Stomach (tissue), 8 donors: ENCODE measurements at regions not wholly inside any gene's neighbourhood (a gene's known extent, or its start where the extent isn't known, plus 50 kb on each side); places are given as distances from the start of the nearest gene placed in this dataset.

ENCODE experiments used
- DNase-seq, 2 donors: peaks; one replicate each; pipeline versions ENCODE4 v3.0.0 to v3.0.0-alpha.2; 2013 to 2019
- H3K27ac ChIP-seq, 5 donors: fragments of 200-600 bp in 4 of 5; sonication (generic) in 4 of 5; one replicate each; pipeline ENCODE4 v1.5.1; 2013 to 2019; ENCODE audit warnings: mild to moderate bottlenecking in 1 of 5, moderate library complexity in 1 of 5
- H3K27me3 ChIP-seq, 3 donors: fragments of 200-600 bp; sonication (generic); one replicate each; pipeline ENCODE4 v1.5.1; 2017 to 2019; ENCODE audit warnings: mixed run types in 1 of 3
- H3K36me3 ChIP-seq, 4 donors: fragments of 200-600 bp; sonication (generic); 1 replicate in 3 of 4; 2 replicates in 1 of 4; pipeline ENCODE4 v1.5.1; 2016 to 2019
- H3K4me1 ChIP-seq, 4 donors: fragments of 200-600 bp; sonication (generic); one replicate each; pipeline ENCODE4 v1.5.1; 2016 to 2019
- H3K4me3 ChIP-seq, 4 donors: fragments of 200-600 bp; sonication (generic) in 3 of 4; one replicate each; pipeline ENCODE4 v1.5.1; 2016 to 2019; ENCODE audit warnings: mild to moderate bottlenecking in 1 of 4
- H3K9me3 ChIP-seq, 4 donors: fragments of 200-600 bp; sonication (generic); one replicate each; pipeline ENCODE4 v1.5.1; 2016 to 2019
- EP300 ChIP-seq: sonication (generic); formaldehyde crosslinking; IDR thresholded peaks from one replicate; pipeline ENCODE4 v1.6.1; 2017; ENCODE audit warnings: antibody characterized with exemption
- POLR2A ChIP-seq, 4 donors: fragments of 450-650 bp; IDR thresholded peaks; one replicate each; pipeline ENCODE4 v1.6.1; 2016; ENCODE audit warnings: antibody characterized with exemption in 4 of 4, control low read depth in 2 of 4, mild to moderate bottlenecking in 1 of 4, moderate library complexity in 1 of 4
- POLR2AphosphoS5 ChIP-seq, 3 donors: sonication (generic); formaldehyde crosslinking; IDR thresholded peaks; one replicate each; pipeline ENCODE4 v1.6.1; 2016; ENCODE audit warnings: antibody characterized with exemption in 3 of 3
- WGBS, 5 donors: extraction: QIAGEN DNeasy Blood & Tissue Kit in 3 of 5; methylation state at CpG; one replicate each; pipeline versions ENCODE4 v1.1.5 to v1.1.7; 2013 to 2018; 5-methylcytosine and 5-hydroxymethylcytosine counted together
- intact Hi-C: fragments of 100-400 bp; cut with DNase I; formaldehyde crosslinking; loops from one replicate; pipeline ENCODE4 v1.15.1; 2023; ENCODE audit warnings: low total_unique reads
- TF ChIP-seq, protein P1 (sequence below), 7 experiments: fragments of 450-650 bp in 4 of 7; fragments of 200-600 bp in 3 of 7; sonication (generic) in 3 of 7; IDR thresholded peaks; one replicate each; pipeline ENCODE4 v1.5.1; 2016 to 2019; ENCODE audit warnings: antibody characterized with exemption in 7 of 7, control low read depth in 2 of 7, mild to moderate bottlenecking in 1 of 7
- donor health status: healthy with polysubstance abuse.
- donor health status: Bipolar disorder and iron deficiency.
- donor health status: healthy.

- no peak overlapping the region for H3K4me3 ChIP-seq
- intact Hi-C loops: no loop called here
- 56 to 72% (median 64%) methylated on average over 2 of the region's 2 CpGs for WGBS, 5 donors
- H3K27me3 ChIP-seq: no peaks in the 10 kb centered on the region
- no peaks in the 10 kb centered on the region for H3K36me3 ChIP-seq
- DNase-seq: peak in 1 of 2 donors; percentile 74
- no peaks in the 10 kb centered on the region for H3K9me3 ChIP-seq
- no peak overlapping the region for H3K27ac ChIP-seq
- TF ChIP-seq, protein P1, sequence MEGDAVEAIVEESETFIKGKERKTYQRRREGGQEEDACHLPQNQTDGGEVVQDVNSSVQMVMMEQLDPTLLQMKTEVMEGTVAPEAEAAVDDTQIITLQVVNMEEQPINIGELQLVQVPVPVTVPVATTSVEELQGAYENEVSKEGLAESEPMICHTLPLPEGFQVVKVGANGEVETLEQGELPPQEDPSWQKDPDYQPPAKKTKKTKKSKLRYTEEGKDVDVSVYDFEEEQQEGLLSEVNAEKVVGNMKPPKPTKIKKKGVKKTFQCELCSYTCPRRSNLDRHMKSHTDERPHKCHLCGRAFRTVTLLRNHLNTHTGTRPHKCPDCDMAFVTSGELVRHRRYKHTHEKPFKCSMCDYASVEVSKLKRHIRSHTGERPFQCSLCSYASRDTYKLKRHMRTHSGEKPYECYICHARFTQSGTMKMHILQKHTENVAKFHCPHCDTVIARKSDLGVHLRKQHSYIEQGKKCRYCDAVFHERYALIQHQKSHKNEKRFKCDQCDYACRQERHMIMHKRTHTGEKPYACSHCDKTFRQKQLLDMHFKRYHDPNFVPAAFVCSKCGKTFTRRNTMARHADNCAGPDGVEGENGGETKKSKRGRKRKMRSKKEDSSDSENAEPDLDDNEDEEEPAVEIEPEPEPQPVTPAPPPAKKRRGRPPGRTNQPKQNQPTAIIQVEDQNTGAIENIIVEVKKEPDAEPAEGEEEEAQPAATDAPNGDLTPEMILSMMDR (IDR thresholded peaks at IDR 0.05): no peak
- no peak for TF ChIP-seq EP300
- no peak for TF ChIP-seq POLR2A (IDR thresholded peaks at IDR 0.05)
- TF ChIP-seq POLR2AphosphoS5 (IDR thresholded peaks at IDR 0.05): no peak
- no peaks in the 10 kb centered on the region for H3K4me1 ChIP-seq
Observed at GRCh38 chr13:39186205-39186875, 148.1 kb downstream of the NHLRC3 start.

DNA sequence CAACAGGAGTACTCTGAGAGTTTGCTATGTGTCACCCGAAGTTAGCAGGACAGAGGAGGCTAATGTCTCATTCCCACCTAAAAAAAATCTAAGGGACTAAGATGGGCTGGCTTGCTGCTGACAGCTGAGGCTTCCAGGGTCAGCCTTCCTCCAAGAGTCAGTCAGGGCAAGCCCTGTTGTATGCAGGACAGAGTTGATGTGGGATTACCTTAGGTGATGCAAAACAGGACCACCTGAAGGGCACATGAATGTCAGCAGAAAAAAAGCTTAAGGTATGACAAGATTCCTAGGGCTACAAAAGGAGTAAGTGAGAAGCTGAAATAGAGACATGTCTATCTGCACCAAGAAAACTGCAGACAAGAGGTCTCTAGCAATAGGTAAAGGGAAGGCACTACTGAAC lies 151.5 kb downstream of the NHLRC3 start:
- TF ChIP-seq POLR2A (IDR thresholded peaks at IDR 0.05): no peak
- no peaks in the 10 kb centered on the region for H3K36me3 ChIP-seq
- H3K27me3 ChIP-seq: no peaks in the 10 kb centered on the region
- H3K4me3 ChIP-seq: no peak overlapping the region
- no peak for DNase-seq
- H3K9me3 ChIP-seq: no peaks in the 10 kb centered on the region
- H3K27ac ChIP-seq: no peak overlapping the region
- 69 to 84% (median 70%) methylated on average over 1 of the region's 1 CpG for WGBS, 5 donors
- intact Hi-C loops: no loop called here
- no peaks in the 10 kb centered on the region for H3K4me1 ChIP-seq

GRCh38 chr13:39196965-39197646 lies 158.8 kb downstream of the NHLRC3 start:
- intact Hi-C loops: no loop called here
- no peak for DNase-seq
- WGBS, 5 donors: 24 to 40% (median 33%) methylated on average over 5 of the region's 5 CpGs
- TF ChIP-seq, protein P1 (IDR thresholded peaks at IDR 0.05): no peak
- no peak for TF ChIP-seq POLR2AphosphoS5 (IDR thresholded peaks at IDR 0.05)
- Histone ChIP-seq H3K4me3 (no peak overlapping the region), H3K27me3 (no peaks in the 10 kb centered on the region), H3K9me3 (no peaks in the 10 kb centered on the region), H3K36me3 (no peaks in the 10 kb centered on the region), H3K4me1 (peaks cover 0 to 14% (median 5%) of the 10 kb centered on the region in 4 donors), H3K27ac (no peak overlapping the region)

DNA sequence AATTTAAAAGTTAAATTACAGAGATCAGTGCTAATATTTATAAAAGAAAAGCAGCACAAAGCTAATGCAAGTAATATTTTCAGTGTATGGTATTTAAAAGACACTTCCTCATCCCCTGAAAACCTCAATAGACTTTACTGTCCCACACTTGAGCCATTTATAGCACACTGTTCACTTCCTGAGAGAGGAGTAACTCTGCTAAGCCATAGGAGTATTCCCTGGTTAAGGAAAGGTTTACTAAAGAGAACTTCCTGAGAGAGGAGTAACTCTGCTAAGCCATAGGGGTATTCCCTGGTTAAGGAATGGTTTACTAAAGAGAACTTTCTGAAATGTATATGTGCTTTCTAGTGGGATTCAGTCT lies 159.4 kb downstream of the NHLRC3 start:
- H3K36me3 ChIP-seq: no peaks in the 10 kb centered on the region
- H3K4me3 ChIP-seq: no peak overlapping the region
- H3K27me3 ChIP-seq: no peaks in the 10 kb centered on the region
- peaks cover 0 to 14% (median 5%) of the 10 kb centered on the region in 4 donors for H3K4me1 ChIP-seq
- H3K9me3 ChIP-seq: no peaks in the 10 kb centered on the region
- intact Hi-C loops: no loop called here
- H3K27ac ChIP-seq: no peak overlapping the region
- TF ChIP-seq, protein P1 (IDR thresholded peaks at IDR 0.05): no peak
- TF ChIP-seq POLR2A (IDR thresholded peaks at IDR 0.05) (no peak), EP300 (no peak), POLR2AphosphoS5 (IDR thresholded peaks at IDR 0.05) (no peak)
- no peak for DNase-seq
